ENCODE measurements at regions not wholly inside any gene's neighbourhood (a gene's known extent, or its start where the extent isn't known, plus 50 kb on each side); places are given as distances from the start of the nearest gene placed in this dataset.
A peak's percentile ranks its signal among the peaks of the same experiment; 100 is the strongest.
"Not testable (repeated sequence)": the region's sequence is repeated elsewhere in the genome, so short reads cannot be mapped to it uniquely, and the experiment has no call there.

DNA sequence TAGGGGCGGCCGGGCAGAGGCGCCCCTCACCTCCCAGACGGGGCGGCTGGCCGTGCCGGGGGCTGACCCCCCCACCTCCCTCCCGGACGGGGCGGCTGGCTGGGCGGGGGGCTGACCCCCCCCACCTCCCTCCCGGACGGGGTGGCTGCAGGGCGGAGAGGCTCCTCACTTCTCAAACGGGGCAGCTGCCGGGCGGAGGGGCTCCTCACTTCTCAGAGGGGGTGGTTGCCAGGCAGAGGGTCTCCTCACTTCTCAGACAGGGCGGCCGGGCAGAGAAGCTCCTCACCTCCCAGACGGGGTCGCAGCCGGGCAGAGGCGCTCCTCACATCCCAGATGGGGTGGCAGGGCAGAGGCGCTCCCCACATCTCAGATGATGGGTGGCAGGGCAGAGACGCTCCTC, 836.8 kb downstream of the RAPGEF2 start:
- not testable (repeated sequence) for DNase-seq (ENCODE audit: low spot score)

- DNase-seq (ENCODE audit: low spot score) = no peak
Observed at GRCh38 chr4:159941076-159941475, 838.2 kb downstream of the RAPGEF2 start.

GRCh38 chr4:159944477-159944876, 841.6 kb downstream of the RAPGEF2 start:
- no peak for DNase-seq (ENCODE audit: low spot score)

GRCh38 chr4:159946983-159947615, 844.2 kb downstream of the RAPGEF2 start:
- DNase-seq (ENCODE audit: low spot score) = peak; percentile 25

DNA sequence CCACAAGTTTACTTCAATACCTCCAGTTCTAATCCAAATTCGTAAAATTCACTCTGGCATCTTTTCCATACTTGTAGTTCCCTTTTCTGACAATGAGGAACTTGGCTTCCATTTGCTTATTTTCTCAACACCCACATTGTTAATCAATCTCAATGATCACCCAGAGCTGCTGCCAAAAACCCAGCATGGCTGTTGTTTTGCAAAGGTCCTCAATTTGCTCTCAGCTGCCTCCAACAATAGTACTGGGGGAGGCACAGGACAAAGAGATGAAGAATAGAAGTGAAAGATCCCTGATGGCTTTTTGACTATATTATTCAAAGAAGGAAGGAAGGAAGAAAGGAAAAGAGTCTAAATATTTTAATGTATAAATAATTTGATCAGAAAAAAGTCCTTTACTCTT, 847.8 kb downstream of the RAPGEF2 start:
- no peak for DNase-seq (ENCODE audit: low spot score)

DNA sequence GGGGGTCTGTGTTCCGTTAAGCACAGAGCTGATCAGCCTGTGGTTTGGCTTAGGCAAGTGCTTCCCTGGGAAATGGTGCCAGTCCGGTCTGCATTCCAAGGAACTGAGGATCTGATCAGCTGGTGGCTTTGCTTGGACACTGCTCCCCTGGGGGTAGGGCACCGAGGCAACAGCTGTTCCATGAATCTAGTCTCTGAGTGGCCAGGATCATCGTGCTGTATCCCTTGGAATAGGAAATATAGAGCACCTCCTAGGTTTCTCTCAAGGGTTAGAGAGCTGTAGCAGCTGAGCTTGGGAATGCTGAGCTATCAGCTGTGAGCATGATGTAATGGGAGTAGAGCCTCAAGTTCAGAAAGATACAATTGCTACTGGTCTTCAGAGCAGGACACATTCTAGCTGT, 863.9 kb downstream of the RAPGEF2 start:
- DNase-seq (ENCODE audit: low spot score) = no peak

GRCh38 chr4:159976871-159977482, 874.1 kb downstream of the RAPGEF2 start:
- not testable (repeated sequence) for DNase-seq (ENCODE audit: low spot score)

GRCh38 chr4:159977907-159978617, 875.2 kb downstream of the RAPGEF2 start:
- no peak for DNase-seq (ENCODE audit: low spot score)

DNA sequence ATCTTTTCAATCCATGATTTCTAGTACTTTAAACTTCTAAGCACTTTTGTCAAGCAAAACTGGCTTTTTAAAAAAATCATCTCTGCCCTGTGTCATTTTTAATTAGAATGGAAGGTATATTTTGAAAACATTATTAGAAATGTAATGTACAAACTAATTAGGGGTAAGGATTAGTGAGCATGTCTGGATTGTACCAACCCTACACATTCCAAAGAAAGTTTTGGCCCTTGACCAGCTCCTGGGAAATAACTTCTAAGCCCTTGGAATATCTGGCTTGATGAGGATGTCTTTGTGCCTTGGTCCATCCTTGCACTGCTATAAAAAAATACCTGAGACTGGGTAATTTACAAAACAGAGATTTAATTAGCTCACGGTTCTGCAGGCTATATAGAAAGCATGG, 876.5 kb downstream of the RAPGEF2 start:
- no peak for DNase-seq (ENCODE audit: low spot score)

GRCh38 chr4:159979953-159980352, 877.1 kb downstream of the RAPGEF2 start:
- no peak for DNase-seq (ENCODE audit: low spot score)

GRCh38 chr4:159980826-159981468, 878.1 kb downstream of the RAPGEF2 start:
- no peak for DNase-seq (ENCODE audit: low spot score)

DNA sequence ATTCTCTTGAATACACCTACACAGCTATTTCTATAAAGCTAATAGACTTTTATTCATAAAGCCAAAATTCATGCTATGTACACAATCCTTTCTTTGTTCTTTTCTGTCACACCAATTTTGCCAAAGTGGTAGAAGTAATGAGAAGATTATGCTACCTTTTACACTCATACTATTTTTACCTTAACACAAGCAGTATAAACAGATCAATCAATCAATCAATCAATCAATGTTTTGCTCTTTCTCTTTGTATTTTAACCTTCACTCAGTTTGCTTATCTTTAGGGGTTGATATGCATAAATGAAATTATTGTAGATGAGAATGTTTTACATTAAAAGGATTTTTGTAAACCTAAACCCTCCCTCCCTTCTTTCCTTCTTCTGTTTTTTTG, 878.6 kb downstream of the RAPGEF2 start:
- DNase-seq (ENCODE audit: low spot score) = no peak

GRCh38 chr4:159983082-159983481, 880.2 kb downstream of the RAPGEF2 start:
- DNase-seq (ENCODE audit: low spot score) = no peak

DNA sequence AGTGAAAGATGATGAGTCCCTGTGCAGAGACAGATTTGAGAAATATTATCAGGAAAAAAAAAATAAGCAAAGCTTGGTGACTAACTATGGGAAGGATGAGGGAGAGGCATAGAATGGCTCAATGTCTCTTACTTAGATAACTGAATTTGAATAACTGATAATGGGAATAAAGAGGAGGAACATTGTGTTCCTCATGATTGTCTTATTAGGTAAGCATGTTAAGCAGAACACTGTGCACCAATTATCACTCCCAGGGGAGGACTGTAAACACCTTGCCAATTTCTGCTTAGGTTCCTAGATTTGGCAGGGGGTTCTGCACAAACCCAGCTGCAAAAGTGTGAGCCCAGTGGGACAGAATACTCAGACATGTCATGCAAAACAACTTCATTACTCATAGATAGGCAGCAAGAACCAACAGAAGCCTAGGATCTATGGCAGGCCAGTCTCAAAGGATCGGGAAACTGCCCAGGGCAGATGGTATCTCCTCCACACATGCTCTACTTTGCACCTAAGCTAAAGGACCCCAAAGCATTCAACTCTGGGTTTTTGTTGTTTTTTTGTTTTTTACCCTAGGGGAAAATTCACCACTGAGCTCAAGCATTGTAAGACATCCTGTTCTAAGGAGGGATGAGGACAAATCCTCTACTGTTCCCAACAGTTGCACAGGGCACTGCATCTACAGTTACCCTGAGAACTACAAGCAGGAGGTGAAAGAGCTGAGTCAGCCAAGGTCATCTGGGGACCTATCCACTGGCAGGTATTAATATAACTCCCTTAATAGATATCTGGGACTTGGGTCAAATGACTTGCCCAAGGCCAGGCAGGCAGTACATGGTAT, 907.0 kb downstream of the RAPGEF2 start:
- no peak for DNase-seq (ENCODE audit: low spot score)

GRCh38 chr4:160019936-160020335, 917.1 kb downstream of the RAPGEF2 start:
- no peak for DNase-seq (ENCODE audit: low spot score)

DNA sequence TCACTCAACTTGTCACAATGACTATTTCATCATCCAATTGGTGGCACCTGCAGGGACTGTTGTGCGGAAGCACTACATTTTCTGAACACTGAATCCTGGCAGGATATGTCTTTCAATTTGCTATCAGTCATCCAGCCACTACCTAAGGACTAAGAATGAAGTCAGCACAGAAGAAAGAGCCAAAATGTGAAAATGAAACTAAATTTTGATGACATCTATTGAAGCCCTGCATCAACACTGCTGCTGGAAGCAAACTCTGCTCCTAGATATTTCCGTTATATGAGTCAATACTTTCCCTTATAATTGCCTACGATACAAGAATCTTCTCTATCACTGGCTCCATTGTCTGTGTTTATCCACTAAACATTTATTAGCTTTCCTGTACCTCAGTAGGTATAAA, 917.9 kb downstream of the RAPGEF2 start:
- no peak for DNase-seq (ENCODE audit: low spot score)

DNA sequence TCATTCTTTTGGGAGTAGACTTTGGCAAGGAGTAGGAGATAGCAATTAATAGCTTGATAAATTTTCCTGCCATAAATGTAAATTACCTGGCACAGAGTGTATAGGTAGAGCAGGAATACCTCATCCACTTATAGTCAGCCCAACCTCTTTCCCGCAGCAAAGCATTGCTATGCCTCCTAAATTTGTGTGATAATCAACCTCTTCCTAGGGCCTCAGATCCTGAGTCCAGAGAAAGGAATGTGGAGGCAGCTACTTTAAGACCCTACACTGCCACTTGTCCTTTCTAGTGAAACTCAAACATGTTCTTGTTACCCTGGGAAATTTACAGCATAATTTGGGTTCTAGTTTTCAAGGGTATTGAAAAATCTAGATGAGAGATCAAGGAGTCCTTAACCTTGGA, 919.0 kb downstream of the RAPGEF2 start:
- no peak for DNase-seq (ENCODE audit: low spot score)

GRCh38 chr4:160026721-160027120, 923.8 kb downstream of the RAPGEF2 start:
- no peak for DNase-seq (ENCODE audit: low spot score)

GRCh38 chr4:160034501-160034900, 931.6 kb downstream of the RAPGEF2 start:
- no peak for DNase-seq (ENCODE audit: low spot score)

DNA sequence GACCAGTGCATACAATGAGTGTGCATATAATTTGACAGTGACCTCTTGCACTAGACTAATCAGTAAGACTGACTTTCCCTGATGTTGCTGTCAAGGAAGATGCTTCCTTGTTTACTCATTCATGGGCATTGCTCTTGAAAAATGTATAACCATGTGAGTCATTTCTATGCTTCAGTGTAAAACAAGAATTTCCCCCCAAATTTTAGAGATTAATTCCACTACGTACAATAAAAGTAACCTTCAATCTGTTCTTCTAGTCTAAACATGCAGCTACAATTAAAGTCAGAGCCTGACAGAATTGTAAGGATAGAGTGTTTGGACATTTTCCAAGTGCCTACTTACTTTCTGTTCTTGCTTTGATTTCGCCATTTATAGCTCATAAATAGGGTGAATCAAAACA, 935.7 kb downstream of the RAPGEF2 start:
- DNase-seq (ENCODE audit: low spot score) = no peak

DNA sequence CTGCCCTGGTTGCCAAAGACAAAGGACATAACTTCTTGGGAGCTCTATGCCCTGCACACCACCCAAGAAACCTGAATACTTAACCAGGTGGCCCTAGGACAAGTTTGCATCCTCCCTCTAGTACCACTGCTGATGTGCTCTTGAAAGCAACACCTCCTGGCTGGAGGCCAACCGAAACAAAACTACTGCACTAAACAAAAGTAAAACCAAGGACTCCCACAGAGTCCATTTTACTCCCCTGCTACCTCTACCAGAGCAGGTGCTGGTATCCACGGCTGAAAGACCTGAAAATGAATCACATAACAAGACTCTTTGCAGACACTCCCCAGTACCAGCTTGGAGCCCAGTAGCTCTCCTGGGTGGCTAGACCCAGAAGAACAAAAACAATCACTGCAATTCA, 941.8 kb downstream of the RAPGEF2 start:
- DNase-seq (ENCODE audit: low spot score) = no peak
